Activated CD4-positive, alpha-beta T cell treated with anti-CD3 and anti-CD28 coated beads, Interleukin-2, amount 10 ng/mL, durations not matched to agents 24 days and 14 days (primary cell): ENCODE measurements at regions not wholly inside any gene's neighbourhood (a gene's known extent, or its start where the extent isn't known, plus 50 kb on each side); places are given as distances from the start of the nearest gene placed in this dataset.
A peak's percentile ranks its signal among the peaks of the same experiment; 100 is the strongest.
"Not testable (repeated sequence)": the region's sequence is repeated elsewhere in the genome, so short reads cannot be mapped to it uniquely, and the experiment has no call there.

Experiments used
- DNase-seq: peaks from one replicate; pipeline ENCODE4 v3.0.0; 2022
- H3K27ac Mint-ChIP-seq: one replicate; pipeline ENCODE4 v1.8.0; 2022; ENCODE audit warnings: mild to moderate bottlenecking, mixed read lengths
- H3K27me3 Mint-ChIP-seq: one replicate; pipeline ENCODE4 v1.8.0; 2022; ENCODE audit warnings: mixed read lengths
- H3K36me3 Mint-ChIP-seq: one replicate; pipeline ENCODE4 v1.8.0; 2022; ENCODE audit warnings: low read depth, mild to moderate bottlenecking, mixed read lengths
- H3K4me1 Mint-ChIP-seq: one replicate; pipeline ENCODE4 v1.8.0; 2021; ENCODE audit warnings: mixed read lengths
- H3K4me3 Mint-ChIP-seq: one replicate; pipeline ENCODE4 v1.8.0; 2022; ENCODE audit warnings: mild to moderate bottlenecking, moderate library complexity, mixed read lengths
- H3K9me3 Mint-ChIP-seq: one replicate; pipeline ENCODE4 v1.8.0; 2021; ENCODE audit warnings: mixed read lengths
- intact Hi-C: fragments of 100-400 bp; cut with micrococcal nuclease; formaldehyde crosslinking; loops from one replicate; pipeline ENCODE4 v1.15.1; 2023

DNA sequence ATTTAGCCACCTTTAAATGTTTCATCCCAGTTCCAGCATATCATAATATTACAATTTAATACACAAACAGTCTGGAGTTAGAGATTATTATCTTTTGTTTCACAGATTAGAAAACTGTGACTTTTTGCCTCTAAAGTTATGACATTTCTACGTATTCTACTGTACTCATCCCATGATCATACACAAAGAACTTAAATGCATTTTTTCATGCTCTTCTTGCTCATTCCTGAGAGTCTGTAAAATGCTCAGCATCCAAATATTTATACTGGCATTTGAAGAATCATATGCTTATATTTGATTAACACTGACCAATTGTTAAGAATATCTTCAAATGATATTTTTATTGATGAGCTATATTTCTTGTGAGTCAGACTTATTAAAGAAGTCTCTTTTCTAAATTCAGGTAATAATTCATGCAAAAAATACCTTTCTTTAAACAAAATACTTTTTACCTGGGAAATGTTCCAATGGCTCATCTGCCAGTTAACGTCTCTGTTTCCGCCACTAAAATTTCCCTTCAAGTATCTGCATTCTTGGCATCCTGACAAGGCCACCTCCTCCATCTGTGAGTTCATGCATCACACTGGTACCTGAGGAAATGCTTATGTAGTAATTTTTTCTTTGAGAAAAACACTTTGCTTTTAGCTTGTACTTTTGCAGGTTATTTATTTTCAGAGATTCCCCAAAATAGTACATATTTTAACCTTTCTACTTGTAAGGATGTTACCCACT lies 139.6 kb upstream of the RASA1 start:
- no peaks in the 10 kb centered on the region for H3K36me3 Mint-ChIP-seq
- no peak overlapping the region for H3K4me3 Mint-ChIP-seq
- intact Hi-C loops = no loop called here
- H3K9me3 Mint-ChIP-seq = no peaks in the 10 kb centered on the region
- no peak overlapping the region for H3K27ac Mint-ChIP-seq
- H3K27me3 Mint-ChIP-seq = no peaks in the 10 kb centered on the region
- DNase-seq = no peak
- peaks cover 14% of the 10 kb centered on the region for H3K4me1 Mint-ChIP-seq

DNA sequence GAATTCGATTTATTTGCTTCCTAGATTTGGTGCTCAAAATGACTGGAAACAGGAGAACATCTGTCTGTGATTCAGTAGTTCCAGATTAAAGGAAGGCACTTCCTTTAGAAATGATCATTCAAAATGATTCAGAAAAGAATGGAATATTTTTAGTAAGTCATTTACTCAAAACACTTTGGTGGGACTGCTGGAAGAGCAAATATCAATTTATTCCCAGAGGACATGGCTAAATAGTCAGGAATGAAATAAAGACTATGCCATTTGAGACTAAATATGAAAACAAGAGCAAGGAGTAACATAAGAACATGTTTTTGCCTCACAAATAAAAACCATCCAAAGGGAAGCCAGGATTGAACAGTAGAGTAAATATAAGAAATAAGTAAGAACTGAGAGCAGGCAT lies 138.6 kb upstream of the RASA1 start:
- DNase-seq = no peak
- Mint-ChIP-seq H3K9me3 (no peaks in the 10 kb centered on the region), H3K27me3 (no peaks in the 10 kb centered on the region), H3K4me1 (peaks cover 10% of the 10 kb centered on the region), H3K4me3 (no peak overlapping the region), H3K36me3 (no peaks in the 10 kb centered on the region), H3K27ac (no peak overlapping the region)
- intact Hi-C loops = no loop called here

DNA sequence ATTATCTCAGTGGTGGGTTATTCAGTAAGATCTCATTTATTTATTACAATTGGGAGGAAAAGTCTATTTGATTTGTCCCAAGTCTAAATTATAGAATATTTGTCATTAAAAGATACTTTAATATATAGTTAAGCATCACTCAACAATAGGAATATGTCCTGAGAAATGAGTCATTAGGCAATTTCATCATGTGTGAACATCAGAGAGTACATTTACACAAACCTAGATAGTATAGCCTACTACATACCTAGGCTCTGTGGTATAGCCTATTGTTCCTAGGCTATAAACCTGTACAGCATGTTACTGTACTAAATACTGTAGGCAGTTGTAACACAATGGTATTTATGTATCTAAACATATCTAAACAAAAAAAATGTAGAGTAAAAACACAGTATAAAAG lies 135.0 kb upstream of the RASA1 start:
- intact Hi-C loops = no loop called here
- Mint-ChIP-seq H3K4me3 (no peak overlapping the region), H3K27ac (no peak overlapping the region), H3K4me1 (peaks cover 7% of the 10 kb centered on the region), H3K36me3 (no peaks in the 10 kb centered on the region), H3K27me3 (no peaks in the 10 kb centered on the region), H3K9me3 (peaks cover 5% of the 10 kb centered on the region)
- no peak for DNase-seq

DNA sequence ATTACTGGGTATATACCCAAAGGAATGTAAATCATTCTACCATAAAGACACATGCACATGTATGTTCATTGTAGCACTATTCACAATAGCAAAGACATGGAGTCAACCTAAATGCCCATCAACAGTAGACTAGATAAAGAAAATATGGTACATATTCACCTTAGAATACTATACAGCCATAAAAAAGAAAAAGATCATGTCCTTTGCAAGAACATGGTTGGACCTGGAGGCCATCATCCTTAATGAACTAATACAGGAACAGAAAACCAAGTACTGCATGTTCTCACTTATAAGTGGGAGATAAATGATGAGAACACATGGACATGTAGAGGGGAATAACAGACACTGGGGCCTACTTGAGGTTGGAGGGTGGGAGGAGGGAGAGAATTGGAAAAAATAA lies 133.2 kb upstream of the RASA1 start:
- H3K27ac Mint-ChIP-seq, H3K36me3 Mint-ChIP-seq, H3K4me3 Mint-ChIP-seq, intact Hi-C loops, H3K27me3 Mint-ChIP-seq, H3K4me1 Mint-ChIP-seq, H3K9me3 Mint-ChIP-seq, DNase-seq: not testable (repeated sequence)

GRCh38 chr5:87136096-87136495 lies 131.6 kb upstream of the RASA1 start:
- Mint-ChIP-seq H3K4me3 (no peak overlapping the region), H3K36me3 (no peaks in the 10 kb centered on the region), H3K9me3 (peaks cover 5% of the 10 kb centered on the region), H3K27ac (no peak overlapping the region), H3K4me1 (peaks cover 3% of the 10 kb centered on the region), H3K27me3 (peaks cover 6% of the 10 kb centered on the region)
- DNase-seq = no peak
- intact Hi-C loops = no loop called here

DNA sequence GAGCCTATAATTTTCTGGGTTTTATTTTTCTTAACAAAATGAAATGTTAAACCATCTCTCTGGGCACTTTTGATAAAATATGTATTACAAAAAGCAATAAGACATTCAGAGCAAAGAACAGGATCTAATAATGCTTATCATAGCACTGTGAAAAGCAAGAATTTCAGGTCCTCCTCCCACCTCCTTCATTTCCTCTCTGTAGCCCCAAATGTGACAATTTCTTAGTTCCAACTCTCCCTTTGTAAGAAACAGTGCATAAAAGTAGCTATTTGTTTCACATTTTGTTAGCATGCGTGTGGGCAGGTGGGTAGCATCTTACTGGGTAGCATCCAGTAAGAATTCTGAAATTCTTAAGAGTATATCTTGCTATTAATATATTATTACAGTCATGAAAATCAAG lies 130.9 kb upstream of the RASA1 start:
- no peak overlapping the region for H3K4me3 Mint-ChIP-seq
- H3K27me3 Mint-ChIP-seq = peaks cover 7% of the 10 kb centered on the region
- peaks cover 3% of the 10 kb centered on the region for H3K4me1 Mint-ChIP-seq
- no peak overlapping the region for H3K27ac Mint-ChIP-seq
- peaks cover 5% of the 10 kb centered on the region for H3K9me3 Mint-ChIP-seq
- intact Hi-C loops = no loop called here
- no peak for DNase-seq
- H3K36me3 Mint-ChIP-seq = no peaks in the 10 kb centered on the region

GRCh38 chr5:87137283-87137682 lies 130.4 kb upstream of the RASA1 start:
- DNase-seq = no peak
- Mint-ChIP-seq H3K27me3 (peaks cover 8% of the 10 kb centered on the region), H3K27ac (no peak overlapping the region), H3K9me3 (peaks cover 5% of the 10 kb centered on the region), H3K36me3 (no peaks in the 10 kb centered on the region), H3K4me1 (peaks cover 3% of the 10 kb centered on the region), H3K4me3 (no peak overlapping the region)
- intact Hi-C loops = no loop called here

DNA sequence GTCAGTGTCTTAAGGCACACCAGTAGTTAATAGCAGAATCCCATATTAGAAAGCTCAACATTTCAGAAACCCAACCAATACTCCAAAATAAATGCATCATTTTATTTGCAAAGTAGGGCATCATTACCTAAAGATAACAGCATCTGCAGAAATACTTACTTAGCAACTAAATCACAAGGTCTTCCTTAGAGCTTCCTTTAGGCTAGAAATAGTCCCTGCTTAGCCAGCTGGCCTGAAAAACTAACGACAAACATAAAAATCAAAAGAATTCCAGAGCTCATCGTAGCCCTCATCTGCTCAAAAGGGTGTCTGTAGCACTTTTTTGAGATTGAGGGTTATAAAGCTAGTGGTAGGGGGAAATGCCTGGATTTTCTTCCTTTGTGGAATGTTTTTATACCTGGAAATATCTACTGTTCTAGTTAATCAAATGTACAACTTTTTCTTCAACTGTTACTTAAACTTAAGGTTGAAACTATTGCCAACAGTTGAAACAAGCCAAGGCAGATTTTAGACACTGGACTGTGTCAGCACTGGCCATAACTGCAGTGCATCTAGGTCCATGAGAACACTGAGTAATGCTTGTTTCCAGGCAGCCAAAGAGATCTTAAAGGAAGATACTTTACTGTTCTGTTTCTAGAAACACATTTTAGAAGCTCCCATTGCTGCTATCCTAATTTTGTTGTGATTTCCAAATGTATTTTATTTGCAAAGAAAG lies 129.4 kb upstream of the RASA1 start:
- intact Hi-C loops = no loop called here
- Mint-ChIP-seq H3K4me3 (no peak overlapping the region), H3K36me3 (no peaks in the 10 kb centered on the region), H3K9me3 (peaks cover 5% of the 10 kb centered on the region), H3K4me1 (peaks cover 3% of the 10 kb centered on the region), H3K27ac (no peak overlapping the region), H3K27me3 (peaks cover 12% of the 10 kb centered on the region)
- DNase-seq = no peak

DNA sequence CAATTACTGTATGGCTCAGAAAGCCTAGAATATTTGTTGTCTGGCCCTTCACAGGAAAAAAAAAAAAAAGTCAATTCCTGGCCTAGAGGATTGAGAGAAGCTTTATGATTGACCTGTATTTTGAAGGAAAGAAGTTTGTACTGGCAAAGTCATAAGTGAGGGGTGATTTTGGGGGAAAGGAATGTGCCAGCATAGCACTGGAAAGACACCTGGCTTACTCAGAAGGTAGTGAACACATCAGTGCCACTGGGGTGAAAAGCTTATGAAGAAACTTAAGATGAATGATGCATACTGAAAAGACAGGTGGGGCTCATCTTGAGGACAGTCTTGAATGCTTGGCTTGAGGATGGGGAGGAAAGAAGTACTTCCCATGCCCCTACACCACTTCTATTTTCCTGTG lies 127.9 kb upstream of the RASA1 start:
- H3K4me3 Mint-ChIP-seq = no peak overlapping the region
- H3K27ac Mint-ChIP-seq = no peak overlapping the region
- H3K9me3 Mint-ChIP-seq = no peaks in the 10 kb centered on the region
- peaks cover 3% of the 10 kb centered on the region for H3K4me1 Mint-ChIP-seq
- intact Hi-C loops = no loop called here
- no peak for DNase-seq
- peaks cover 13% of the 10 kb centered on the region for H3K27me3 Mint-ChIP-seq
- H3K36me3 Mint-ChIP-seq = no peaks in the 10 kb centered on the region

- Mint-ChIP-seq H3K4me3 (no peak overlapping the region), H3K36me3 (no peaks in the 10 kb centered on the region), H3K4me1 (no peaks in the 10 kb centered on the region), H3K9me3 (no peaks in the 10 kb centered on the region), H3K27me3 (peaks cover 13% of the 10 kb centered on the region), H3K27ac (no peak overlapping the region)
- intact Hi-C loops = no loop called here
- no peak for DNase-seq
Measured at GRCh38 chr5:87141544-87141943, 126.1 kb upstream of the RASA1 start.

DNA sequence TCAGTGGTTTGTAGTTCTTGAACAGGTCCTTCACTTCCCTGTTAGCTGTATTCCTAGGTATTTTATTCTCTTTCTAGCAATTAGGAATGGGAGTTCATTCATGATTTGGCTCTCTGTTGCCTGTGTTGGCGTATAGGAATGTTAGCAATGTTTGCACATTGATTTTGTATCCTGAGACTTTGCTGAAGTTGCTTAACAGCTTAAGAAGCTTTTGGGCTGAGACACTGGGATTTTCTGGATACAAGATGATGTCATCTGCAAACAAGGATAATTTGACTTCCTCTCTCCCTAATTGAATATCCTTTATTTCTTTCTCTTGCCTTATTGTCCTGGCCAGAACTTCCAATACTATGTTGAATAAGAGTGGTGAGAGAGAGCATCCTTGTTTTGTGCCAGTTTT lies 121.8 kb upstream of the RASA1 start:
- H3K4me3 Mint-ChIP-seq, DNase-seq, H3K36me3 Mint-ChIP-seq, H3K27ac Mint-ChIP-seq, intact Hi-C loops, H3K27me3 Mint-ChIP-seq, H3K9me3 Mint-ChIP-seq, H3K4me1 Mint-ChIP-seq: not testable (repeated sequence)

DNA sequence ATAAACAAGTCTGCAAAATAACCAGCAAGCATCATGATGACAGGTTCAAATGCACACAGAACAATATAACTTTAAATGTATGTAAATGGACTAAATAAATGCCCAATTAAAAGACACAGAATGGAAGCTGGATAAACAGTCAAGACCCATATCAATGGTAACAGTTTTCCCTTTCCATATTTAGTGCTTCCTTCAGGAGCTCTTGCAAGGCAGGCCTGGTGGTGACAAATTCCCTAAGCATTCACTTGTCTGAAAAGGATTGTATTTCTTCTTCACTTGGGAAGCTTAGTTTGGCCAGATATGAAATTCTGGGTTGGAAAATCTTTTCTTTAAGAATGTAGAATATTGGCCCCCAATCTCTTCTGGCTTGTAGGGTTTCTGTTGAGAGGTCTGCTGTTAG lies 120.2 kb upstream of the RASA1 start:
- H3K4me3 Mint-ChIP-seq = no peak overlapping the region
- peak; percentile 8 for DNase-seq
- peaks cover 10% of the 10 kb centered on the region for H3K9me3 Mint-ChIP-seq
- intact Hi-C loops = no loop called here
- H3K27ac Mint-ChIP-seq = no peak overlapping the region
- H3K36me3 Mint-ChIP-seq = no peaks in the 10 kb centered on the region
- peaks cover 8% of the 10 kb centered on the region for H3K4me1 Mint-ChIP-seq
- peaks cover 7% of the 10 kb centered on the region for H3K27me3 Mint-ChIP-seq

DNA sequence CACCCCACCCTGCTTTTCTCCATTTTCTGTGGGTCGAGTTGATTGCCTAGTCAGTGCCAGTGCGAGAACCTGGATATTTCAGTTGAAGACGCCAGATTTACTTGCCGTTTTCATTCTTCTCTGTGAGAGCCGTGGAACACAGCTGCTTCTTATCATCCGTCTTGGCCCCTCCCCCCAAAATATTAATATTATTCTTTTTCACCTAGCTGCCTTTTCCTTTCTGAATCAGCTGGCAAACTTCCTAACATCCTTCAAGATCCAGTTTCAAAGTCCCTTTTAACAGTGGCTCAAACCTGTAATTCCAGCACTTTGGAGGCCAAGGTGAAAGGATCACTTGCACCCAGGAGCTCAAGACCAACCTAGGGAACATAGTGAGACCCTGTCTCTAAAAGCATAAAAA lies 117.1 kb upstream of the RASA1 start:
- Mint-ChIP-seq H3K36me3 (no peaks in the 10 kb centered on the region), H3K9me3 (peaks cover 12% of the 10 kb centered on the region), H3K27me3 (peaks cover 2% of the 10 kb centered on the region), H3K4me1 (peaks cover 12% of the 10 kb centered on the region), H3K4me3 (no peak overlapping the region), H3K27ac (no peak overlapping the region)
- intact Hi-C loops = no loop called here
- no peak for DNase-seq

DNA sequence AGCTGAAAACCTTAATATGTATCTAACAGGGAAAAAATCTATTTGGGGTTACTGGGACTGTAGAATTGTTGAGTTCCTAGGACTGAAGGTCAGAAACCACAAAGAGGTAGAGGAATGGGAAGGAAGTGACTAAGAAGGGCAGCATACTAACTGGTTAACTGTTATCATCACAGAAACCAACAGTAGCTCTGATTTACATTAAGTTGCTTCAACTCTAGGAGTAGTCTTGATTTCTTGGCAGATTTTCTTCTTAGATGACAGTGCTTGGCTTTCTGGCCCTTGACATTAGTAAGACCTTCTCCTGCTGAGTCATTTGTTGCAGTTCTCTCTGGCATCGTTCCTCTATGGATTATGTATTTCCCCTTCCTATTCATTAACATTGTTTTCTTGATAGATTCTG lies 116.1 kb upstream of the RASA1 start:
- no peak overlapping the region for H3K27ac Mint-ChIP-seq
- peaks cover 2% of the 10 kb centered on the region for H3K27me3 Mint-ChIP-seq
- intact Hi-C loops = no loop called here

DNA sequence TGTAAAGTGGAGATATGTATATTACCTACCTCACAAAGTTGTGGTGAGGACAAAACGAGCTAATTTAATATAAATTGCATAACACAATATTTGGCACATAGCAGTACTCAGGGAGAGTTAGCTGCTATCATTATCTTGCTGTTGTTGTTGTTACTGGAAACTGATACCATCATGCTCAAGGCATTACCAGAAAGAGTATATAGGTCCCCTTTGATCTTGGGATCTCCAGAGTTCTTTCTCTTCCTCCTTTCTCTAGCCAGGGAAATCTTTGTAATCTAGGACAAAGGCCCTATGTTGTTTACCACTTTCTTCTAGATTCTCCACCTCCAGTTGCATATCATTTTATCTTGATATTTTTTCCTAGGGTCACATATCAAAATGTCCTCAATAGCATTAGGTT lies 114.8 kb upstream of the RASA1 start:
- H3K9me3 Mint-ChIP-seq = peaks cover 9% of the 10 kb centered on the region
- H3K36me3 Mint-ChIP-seq = no peaks in the 10 kb centered on the region
- H3K4me1 Mint-ChIP-seq = peaks cover 13% of the 10 kb centered on the region
- no peak overlapping the region for H3K4me3 Mint-ChIP-seq
- no peak overlapping the region for H3K27ac Mint-ChIP-seq
- no peak for DNase-seq
- intact Hi-C loops = no loop called here
- no peaks in the 10 kb centered on the region for H3K27me3 Mint-ChIP-seq

More for the DNA sequence above, 116.1 kb upstream of the RASA1 start:
- DNase-seq = no peak
- Mint-ChIP-seq H3K4me1 (peaks cover 13% of the 10 kb centered on the region), H3K4me3 (no peak overlapping the region), H3K36me3 (no peaks in the 10 kb centered on the region), H3K9me3 (peaks cover 12% of the 10 kb centered on the region)
